Activated naive CD4-positive, alpha-beta T cell treated with anti-CD3 and anti-CD28 coated beads, Interleukin-2, amount 50 U/mL, for 16 hours (primary cell): ENCODE measurements at regions not wholly inside any gene's neighbourhood (a gene's known extent, or its start where the extent isn't known, plus 50 kb on each side); places are given as distances from the start of the nearest gene placed in this dataset.
"Not testable (repeated sequence)": the region's sequence is repeated elsewhere in the genome, so short reads cannot be mapped to it uniquely, and the experiment has no call there.

ENCODE experiments used
- DNase-seq: peaks from one replicate; pipeline ENCODE4 v3.0.0-alpha.2; 2020

DNA sequence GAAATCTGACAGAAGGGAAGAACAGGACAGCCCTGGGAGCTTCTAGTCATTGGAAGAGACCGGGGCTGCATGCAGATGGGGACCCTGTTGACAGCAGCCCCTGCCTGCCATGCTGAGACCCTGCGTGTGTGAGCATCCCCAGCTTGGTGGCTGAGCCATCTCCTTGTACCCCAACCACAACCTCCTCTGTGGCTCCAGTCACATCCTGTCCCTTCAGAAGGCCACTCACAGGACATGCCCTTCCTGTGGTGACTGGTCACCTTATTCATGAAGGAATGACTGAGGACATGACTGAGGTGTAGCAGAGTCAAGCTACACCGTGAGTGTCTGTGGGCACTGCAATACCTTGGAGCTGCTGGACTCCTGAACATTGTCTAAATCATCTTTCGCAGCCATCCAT, 141.8 kb upstream of the ERRFI1 start:
- DNase-seq: no peak

DNA sequence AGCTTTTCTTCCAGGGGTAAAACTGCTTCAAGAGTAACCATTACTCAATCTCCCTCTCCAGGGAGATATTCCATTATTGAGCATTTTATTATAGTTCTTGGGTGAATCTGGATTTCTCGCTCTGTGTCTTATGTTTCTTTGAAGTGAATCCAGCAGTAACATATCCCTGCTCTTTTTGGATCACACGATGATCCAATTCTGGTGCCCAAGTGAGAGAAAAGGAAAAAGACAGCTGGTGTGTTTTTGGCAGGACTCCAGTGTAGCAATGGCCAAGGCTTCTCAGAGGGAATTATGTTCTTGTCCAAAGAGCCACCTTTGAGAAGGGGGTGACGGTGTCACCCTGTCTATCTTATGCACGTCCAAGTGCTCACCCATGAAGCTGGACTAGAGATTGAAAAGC, 140.3 kb upstream of the ERRFI1 start:
- no peak for DNase-seq

DNA sequence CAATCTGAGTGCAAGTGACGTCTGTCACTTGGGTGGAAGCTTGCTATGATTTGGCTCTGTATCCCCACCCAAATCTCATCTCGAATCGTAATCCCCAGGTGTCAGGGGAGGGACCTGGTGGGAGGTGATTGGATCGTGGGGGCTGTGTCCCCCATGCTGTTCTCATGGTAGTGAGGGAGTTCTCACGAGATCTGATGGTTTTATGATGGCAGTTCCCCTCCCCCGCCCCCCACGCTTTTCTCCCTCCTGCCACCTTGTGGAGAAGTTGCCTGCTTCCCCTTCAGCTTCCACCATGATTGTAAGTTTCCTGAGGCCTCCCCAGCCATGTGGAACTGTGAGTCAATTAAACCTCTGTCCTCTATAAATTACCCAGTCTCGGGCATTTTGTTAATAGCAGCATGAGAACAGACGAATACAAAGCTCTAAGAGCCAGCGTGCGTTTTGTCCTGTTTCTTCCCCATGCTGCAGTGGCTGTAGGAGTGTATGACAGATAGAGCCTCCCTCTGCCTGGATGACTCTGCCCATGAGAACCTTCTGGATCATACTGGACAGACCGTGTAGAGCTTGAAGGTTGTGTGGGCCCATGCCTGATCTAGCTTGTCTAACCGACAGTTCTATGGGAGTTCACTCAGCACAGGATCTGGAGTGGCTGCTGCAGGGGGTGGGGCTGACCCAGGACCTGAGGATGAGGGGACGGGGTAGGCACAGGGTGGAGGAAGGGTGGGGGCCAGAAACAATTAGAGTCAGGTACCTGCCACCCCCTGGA, 139.7 kb upstream of the ERRFI1 start:
- no peak for DNase-seq

DNA sequence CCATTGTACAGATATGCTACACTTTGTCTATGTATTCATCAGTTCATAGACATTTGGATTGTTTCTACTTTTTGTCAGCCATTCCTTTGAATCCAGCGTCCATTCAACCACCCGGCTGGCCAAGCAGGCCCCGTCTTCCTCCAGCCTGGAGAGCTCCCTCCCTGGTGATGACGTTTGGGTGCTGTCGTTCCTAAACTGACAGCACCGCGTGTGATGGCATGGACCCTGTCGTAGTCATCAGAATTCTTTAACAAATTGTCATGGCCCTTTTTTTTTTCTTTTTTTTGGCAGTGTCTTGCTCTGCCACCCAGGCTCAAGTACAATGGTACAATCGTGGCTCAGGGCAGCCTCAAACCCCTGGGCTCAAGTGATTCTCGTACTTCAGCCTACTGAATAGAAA, 138.6 kb upstream of the ERRFI1 start:
- DNase-seq: no peak

DNA sequence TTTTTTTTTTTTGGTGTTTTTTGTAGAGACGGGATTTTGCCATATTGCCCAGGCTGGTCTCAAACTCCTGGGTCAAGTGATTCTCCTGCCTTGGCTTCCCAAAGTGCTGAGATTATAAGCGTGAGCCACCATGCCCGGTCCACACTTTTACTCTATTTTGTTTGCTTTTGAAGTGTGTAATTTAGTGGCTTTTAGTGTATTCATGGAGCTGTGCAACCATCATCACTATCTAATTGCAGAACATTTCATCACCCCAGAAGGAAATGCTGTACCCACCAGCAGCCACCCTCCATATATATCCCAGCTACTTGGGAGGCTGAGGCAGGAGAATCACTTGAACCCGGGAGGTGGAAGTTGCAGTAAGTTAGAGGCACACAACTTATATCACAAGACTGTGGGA, 136.9 kb upstream of the ERRFI1 start:
- DNase-seq: no peak

DNA sequence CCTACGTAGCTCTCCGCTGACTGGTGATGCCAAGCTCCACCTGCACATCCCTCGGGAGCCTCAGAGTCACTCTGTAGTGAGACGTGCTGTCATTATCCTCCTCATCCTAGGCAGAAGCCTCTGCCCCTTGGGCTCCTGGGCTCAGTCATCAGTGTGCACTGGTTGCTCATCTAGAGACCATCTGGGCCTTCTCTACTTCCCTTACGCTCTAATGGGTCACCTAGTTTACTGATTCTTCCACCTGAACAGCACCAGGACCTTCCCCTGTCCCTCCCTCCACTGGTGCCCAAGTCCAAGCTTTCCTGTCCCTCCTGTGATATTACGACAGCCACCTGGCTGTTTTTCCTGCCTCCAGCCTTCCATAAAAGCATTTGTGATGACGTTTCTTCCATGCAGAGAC, 136.1 kb upstream of the ERRFI1 start:
- DNase-seq: no peak

DNA sequence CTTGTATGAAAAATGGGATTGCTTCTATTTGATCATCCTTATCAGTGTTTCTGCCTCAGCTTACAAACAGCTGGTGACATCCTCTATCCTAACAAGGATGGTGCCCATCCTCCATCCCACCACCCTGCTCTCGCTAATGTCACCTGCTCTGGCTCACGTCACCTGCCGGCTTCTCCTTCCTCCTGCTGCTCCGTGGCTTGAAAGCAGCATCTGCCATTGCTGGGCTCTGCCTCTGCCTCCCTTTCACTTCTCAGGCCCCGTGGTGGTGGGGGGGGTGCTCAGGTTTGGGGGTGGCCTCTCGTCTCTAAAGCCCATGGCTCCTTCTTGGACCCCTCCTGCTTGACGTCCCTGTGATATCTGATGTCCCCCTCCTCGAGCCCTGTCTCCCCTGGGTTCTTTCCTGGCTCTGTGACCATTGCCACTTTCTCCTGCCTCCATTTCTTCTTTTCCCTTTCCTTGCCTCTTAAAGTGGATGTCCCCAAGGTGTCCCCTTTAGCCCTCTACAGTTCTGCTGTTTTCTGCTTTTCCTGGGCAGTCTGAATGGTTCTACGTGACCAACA, 135.5 kb upstream of the ERRFI1 start:
- DNase-seq: no peak

DNA sequence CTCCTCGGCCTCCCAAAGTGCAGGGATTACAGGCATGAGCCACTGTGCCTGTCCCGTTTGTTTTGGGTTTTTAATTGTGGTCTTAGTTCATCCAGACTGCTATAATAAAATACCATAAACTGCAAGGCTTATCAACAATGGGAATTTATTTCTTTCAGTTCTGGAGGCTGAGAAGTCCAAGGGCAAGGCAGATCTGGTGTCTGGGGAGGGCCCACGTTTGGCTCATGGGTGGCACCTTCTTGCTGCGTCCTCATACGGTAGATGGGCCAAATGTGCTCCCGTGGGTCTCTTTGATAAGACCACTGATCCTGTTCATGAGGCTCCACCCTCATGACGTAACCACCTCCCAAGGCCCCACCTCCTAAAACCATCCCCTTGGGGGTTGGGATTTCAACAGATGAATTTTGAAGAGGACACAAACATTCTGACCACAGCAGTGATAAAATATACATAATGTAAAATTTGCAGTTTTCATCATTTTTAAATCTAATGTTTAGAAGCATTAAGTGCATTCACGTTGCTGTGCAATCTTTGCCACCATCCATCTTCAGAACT, 133.4 kb upstream of the ERRFI1 start:
- no peak for DNase-seq

DNA sequence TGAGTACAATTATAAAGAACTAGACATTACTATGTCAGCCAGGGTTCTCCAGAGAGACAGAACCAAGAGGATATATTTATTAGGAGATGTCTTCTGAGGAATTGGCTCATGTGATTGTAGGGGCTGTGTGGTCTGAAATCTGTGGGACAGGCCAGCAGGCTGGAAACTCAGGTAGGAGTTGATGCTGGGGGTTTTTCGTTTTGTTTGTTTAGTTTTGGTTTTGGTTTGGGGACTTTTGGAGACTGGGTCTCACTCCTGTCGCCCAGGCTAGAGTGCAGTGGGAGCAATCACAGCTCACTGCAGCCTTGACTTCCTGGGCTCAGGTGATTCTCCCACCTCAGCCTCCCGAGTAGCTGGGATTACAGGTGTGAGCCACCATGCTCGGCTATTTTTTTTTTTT, 132.9 kb upstream of the ERRFI1 start:
- no peak for DNase-seq

DNA sequence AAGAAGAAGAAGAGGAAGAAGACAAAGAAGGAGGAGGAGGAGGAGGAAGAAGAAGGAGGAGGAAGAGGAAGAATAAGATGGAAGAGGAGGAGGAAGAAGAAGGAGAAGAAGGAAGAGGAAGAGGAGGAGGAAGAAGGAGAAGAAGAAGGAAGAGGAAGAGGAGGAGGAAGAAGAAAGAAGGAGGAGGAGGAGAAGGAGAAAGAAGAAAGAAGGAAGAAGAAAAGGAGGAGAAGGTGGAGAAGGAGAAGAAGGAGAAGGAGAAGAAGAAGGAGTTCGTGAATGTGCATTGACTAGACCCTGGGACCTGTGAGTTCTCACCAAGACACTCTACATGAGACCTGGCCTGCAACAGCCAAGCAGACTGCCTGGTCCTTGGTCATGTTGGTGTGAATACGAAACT, 131.7 kb upstream of the ERRFI1 start:
- DNase-seq: no peak

DNA sequence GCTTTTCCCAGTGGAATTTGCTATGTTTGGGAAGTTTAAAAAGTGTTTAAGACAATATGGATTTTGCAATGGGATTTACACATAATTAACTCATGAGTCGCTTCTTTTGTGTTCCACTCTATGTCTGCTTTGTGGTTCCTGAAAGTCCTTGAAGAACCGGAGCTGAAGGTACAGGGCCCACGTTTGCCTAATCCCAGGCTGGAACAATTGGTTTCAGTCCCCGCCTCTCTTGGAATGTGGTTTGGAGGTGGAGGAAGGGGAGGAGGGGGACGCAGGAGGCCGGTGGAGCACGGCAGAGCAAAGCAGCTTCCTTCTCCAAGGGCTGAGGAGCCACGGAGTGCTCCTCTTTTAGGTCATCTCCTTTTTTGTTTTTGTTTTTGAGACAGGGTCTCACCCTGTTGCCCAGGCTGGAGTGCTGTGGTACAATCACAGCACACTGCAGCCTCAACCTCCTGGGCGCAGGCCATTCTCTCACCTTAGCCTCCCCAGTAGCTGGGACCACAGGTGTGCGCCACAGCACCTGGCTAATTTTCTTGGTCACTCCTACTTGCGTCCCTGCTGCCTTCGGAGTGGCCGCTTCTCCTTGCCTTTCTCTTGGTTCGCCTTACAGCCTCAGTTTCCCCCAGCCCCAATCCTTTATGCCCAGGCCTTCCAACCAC, 129.5 kb upstream of the ERRFI1 start:
- no peak for DNase-seq

DNA sequence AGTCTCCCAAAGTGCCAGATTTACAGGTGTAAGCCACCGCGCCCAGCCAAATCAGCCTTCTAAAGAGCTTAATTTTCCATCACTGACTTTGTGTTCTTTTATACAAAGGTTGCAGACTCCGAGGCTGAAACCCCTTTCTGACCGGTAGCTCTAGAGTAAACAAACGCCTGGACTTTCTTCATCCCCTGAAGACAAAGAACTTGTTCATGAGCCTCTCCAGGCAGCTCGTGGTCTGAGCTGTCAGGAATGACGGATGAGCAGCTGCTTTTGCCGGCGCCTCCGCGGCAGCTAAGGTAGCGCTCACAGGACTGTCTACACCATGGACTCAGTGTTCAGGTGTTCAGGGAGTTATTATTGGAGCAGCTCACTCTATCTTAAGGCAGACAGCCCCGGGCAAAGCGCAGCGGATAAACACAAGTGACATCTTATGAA, 128.5 kb upstream of the ERRFI1 start:
- no peak for DNase-seq

DNA sequence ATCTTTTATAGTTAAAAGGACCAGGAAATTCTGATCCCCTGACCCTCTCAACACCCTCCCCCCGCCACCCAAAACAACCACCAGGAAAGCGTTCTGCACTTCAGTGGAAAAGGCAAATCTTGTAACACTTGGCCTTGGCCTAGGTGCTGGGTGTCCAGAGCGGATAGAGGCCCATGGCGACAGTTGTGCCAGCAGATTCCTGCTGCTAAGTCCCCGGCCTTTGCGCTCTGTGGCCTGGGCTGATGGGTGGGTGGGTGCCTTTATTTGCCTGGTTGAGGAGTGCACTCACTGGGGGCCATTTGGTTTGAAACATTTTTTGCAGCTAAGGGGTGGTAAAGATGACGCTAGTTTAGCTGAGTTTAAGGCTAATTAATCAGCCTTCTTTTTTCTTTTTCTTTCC, 127.9 kb upstream of the ERRFI1 start:
- DNase-seq: no peak

DNA sequence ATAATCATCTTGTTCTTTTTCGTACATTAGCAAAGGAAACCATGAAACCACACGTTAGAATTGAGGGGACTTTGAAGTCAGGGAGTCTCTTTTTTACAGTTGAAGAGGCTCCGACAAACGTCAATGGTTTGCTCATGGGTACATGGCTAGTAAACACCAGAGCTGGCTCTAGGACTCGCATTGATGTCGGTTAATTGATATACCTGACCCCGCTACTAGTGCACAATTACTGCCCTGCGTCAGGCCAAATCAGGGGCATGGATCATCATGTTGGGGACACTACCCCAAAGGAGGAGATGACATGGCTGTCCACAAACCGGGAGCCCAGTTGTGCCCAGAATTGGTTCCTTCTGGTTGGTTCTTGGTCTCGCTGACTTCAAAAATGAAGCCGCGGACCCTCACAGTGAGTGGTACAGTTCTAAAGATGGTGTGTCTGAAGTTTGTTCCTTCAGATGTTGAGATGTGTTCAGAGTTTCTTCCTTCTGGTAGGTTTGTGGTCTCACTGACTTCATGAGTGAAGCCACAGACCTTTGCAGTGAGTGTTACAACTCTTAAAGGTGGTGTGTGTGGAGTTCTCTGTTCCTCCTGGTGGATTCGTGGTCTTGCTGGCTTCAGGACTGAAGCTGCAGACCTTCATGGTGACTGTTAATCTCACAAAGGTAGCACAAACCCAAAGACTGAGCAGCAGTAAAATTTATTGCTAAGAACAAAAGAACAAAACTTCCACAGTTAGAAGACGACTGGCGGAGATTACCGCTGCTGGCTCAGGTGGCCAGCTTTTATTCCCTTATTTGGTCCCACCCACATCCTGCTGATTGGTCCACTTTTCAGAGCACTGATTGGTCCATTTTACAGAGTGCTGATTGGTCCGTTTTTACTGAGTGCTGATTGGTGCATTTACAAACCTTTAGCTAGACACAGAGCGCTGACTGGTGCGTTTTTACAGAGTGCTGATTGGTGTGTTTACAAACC, 126.9 kb upstream of the ERRFI1 start:
- peak; percentile 24 for DNase-seq

DNA sequence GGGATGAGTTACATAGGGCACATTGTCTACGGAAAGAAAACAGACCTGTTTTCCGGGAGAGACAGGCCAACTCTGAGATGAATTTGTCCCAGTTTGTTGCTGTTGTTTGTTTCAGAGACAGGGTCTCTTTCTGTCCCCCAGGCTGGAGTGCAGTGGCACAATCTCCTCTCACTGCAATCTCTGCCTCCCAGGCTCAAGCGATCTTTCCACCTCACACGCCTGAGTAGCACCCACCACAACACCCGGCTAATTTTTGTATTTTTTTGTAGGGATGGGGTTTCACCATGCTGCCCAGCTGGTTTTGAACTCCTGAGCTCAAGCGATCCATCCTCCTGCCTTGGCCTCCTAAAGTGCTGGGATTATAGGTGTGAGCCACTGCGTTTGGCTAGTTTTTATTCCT, 125.5 kb upstream of the ERRFI1 start:
- DNase-seq: no peak

DNA sequence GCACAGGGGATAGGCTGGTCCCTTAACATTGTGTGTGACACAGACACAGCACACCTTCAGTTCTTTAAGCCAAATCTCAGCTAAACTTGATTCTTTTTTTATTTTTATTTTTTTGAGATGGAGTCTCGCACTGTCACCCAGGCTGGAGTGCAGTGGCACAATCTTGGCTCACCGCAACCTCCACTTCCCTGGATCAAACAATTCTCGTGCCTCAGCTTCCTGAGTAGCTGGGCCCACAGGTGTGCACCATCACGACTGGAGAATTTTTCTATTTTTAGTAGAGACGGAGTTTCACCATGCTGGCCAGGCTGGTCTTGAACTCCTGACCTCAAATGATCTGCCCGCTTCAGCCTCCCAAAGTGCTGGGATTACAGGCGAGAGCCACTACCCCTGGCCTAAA, 123.6 kb upstream of the ERRFI1 start:
- DNase-seq: not testable (repeated sequence)

DNA sequence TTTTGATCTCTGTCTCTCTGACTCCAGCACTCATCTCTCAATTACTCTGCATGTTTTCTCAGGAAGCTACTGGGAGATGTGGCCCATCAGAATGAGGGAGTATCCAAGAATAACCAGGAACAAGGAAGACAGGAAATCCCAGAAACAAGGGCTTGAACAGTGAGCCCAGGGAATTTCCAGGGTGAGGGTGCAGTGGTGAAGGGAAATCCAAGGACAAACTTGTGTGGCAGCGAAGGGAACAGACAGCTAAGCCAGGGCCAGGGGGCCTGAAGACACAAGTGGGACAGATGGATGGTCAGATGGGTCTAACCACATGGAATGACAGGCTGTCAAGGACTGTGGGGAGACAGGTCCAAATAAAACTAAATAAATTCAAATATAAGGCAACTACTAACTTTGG, 121.8 kb upstream of the ERRFI1 start:
- DNase-seq: no peak

DNA sequence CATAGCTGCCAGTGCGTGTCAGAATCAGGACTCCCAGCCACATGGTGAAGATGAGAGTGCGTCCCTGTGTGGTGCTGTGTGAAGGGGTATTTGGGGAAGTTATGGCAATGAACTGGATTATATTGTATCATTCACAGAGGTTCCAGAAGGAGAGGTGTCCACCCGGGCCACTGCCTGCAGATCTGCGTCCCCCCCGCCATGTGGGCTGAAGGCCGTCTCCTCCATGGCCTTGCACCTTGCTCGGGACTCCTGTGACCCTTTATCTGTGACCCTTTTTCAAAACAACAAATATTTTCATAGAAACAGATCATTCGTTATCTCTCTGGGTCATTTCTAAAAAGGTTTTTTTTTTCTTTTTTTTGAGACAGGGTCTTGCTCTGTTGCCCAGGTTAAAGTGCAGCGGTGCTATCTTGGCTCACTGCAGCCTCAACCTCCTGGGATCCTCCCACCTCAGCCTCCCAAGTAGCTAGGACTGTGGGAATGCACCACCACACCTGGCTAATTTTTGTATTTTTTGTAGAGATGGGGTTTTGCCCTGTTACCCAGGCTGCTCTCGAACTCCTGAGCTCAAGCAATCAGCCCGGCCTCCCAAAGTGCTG, 120.2 kb upstream of the ERRFI1 start:
- DNase-seq: no peak

DNA sequence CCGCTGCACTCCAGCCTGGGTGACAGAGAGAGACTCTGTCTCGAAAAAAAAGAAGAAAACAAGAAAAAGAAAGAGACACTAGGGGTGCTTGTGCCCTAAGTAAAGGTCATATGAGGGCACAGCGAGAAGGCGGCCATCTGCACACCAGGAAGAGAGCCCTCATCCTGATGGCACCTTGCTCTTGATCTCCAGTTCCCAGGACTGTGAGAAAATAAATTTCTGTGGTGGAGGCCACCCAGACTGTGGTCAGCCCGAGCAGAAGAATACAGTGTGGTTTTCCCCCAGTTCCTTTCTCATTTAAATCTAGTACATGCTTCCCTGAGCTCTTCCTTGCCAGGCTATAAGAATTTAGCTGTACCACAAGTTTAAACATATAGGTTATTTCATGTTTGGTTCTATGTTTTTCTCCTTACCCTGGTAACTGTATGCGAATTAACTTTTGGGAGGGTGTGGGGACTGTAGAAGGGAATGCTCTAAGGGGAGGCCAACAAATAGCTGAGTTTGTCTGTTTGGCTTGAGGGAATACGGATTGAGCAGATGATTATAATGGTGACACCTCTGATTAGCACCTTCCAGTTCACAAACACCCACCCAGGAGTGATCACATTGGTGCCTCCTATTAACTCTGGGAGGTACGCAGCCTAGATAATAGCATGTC, 119.6 kb upstream of the ERRFI1 start:
- DNase-seq: no peak

DNA sequence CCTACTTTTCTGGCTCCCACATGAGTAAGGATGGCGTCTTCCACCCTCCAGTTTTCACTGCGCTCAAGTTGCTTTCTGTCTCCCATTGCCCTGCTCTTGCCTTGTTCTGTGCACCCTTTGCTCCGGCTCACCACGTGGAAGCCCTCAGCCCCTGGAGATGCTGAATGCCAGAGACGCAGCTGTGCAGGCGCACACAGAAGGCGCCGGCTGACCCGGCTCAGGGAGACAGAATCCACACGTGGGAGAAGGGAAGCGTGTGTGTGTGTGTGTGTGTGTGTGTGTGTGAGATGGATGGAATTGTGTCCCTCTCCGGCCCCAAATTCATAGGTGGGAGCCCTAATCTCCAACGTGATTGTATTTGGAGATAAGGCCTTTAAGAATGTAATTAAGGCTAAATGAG, 118.2 kb upstream of the ERRFI1 start:
- DNase-seq: no peak

DNA sequence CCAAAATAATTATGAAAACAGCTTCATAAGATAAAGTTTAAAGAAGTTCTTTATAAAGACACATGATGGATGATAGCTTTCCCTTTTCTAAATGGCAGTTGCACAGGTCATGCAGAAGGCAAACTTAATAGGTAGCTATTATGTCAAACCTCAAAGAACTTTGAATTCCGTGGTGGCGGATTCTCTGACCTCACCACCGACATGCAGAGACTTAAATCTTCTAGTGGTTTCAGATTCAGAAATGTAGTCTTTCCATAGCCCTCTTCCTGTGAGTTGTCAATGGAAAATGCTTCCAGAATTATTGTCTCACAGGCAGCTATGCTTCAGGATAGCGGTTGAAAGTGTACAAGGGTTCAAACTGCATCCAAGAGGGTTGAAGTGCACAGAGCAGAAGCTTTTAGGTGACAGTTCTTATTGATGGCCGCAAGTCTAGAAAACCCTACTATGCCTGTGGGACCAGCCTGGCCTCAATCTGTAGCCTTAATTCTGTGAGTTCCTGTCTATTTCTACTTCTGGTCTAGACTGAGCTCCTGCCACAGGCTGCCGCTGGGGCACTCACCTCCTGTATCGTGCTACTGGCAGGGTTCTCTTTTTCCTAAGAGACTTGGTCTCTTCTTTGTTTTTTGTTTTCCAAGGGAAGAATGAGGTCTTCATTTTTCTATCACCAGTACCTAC, 117.0 kb upstream of the ERRFI1 start:
- DNase-seq: no peak
